GM12864 (cell line): ENCODE measurements at regions not wholly inside any gene's neighbourhood (a gene's known extent, or its start where the extent isn't known, plus 50 kb on each side); places are given as distances from the start of the nearest gene placed in this dataset.

ENCODE experiments used
- DNase-seq: peaks from one replicate; pipeline ENCODE4 v3.0.0-alpha.2; 2011; ENCODE audit warnings: low read depth
- H3K4me3 ChIP-seq: 2 replicates; pipeline ENCODE4 v1.5.1; 2011; ENCODE audit warnings: mild to moderate bottlenecking, low read depth, low read length, control low read depth
- CTCF ChIP-seq: IDR thresholded peaks from 2 replicates; pipeline ENCODE4 v1.5.1; 2011; ENCODE audit warnings: low read depth, mild to moderate bottlenecking, moderate library complexity, low read length, control low read depth, inconsistent platforms; ENCODE audit errors: missing control alignments

GRCh38 chr1:105934806-105935205 is 1121.7 kb upstream of the PRMT6 start:
- no peak overlapping the region for H3K4me3 ChIP-seq
- TF ChIP-seq CTCF: no peak
- no peak for DNase-seq

GRCh38 chr1:105964879-105965278 is 1091.6 kb upstream of the PRMT6 start:
- DNase-seq: no peak
- no peak overlapping the region for H3K4me3 ChIP-seq
- no peak for TF ChIP-seq CTCF

GRCh38 chr1:105997516-105997915 is 1059.0 kb upstream of the PRMT6 start:
- no peak for DNase-seq
- no peak overlapping the region for H3K4me3 ChIP-seq
- TF ChIP-seq CTCF: no peak

GRCh38 chr1:106022312-106022902 is 1034.1 kb upstream of the PRMT6 start:
- TF ChIP-seq CTCF: peak; percentile 16
- DNase-seq: no peak
- H3K4me3 ChIP-seq: no peak overlapping the region

GRCh38 chr1:106027871-106028270 is 1028.6 kb upstream of the PRMT6 start:
- H3K4me3 ChIP-seq: no peak overlapping the region
- DNase-seq: no peak
- no peak for TF ChIP-seq CTCF

GRCh38 chr1:106037526-106037925 is 1018.9 kb upstream of the PRMT6 start:
- DNase-seq: no peak
- no peak for TF ChIP-seq CTCF
- no peak overlapping the region for H3K4me3 ChIP-seq

GRCh38 chr1:106038260-106038659 is 1018.2 kb upstream of the PRMT6 start:
- no peak for TF ChIP-seq CTCF
- DNase-seq: no peak
- no peak overlapping the region for H3K4me3 ChIP-seq
